T47D (cell line): ENCODE measurements at regions not wholly inside any gene's neighbourhood (a gene's known extent, or its start where the extent isn't known, plus 50 kb on each side); places are given as distances from the start of the nearest gene placed in this dataset.

ENCODE experiments used
- DNase-seq, 2 experiments: peaks; one replicate each; pipeline versions ENCODE4 v3.0.0 to v3.0.0-alpha.2; 2011 to 2012; ENCODE audit warnings: low read depth in 1 of 2, low spot score in 1 of 2
- JUND ChIP-seq: IDR thresholded peaks from 2 replicates; pipeline ENCODE4 v1.6.1; 2012; ENCODE audit warnings: low read depth
- in situ Hi-C: cut with HindIII; loops from 2 replicates; pipeline ENCODE4 v1.10.0; 2016; ENCODE audit warnings: low sequenced_read_pairs, low pct_unique_long_range_greater_than_20kb

GRCh38 chr12:127728729-127729128 lies 538.2 kb upstream of the TMEM132C start:
- no peak for TF ChIP-seq JUND
- in situ Hi-C loops, result no loop called here
- no peak for DNase-seq

DNA sequence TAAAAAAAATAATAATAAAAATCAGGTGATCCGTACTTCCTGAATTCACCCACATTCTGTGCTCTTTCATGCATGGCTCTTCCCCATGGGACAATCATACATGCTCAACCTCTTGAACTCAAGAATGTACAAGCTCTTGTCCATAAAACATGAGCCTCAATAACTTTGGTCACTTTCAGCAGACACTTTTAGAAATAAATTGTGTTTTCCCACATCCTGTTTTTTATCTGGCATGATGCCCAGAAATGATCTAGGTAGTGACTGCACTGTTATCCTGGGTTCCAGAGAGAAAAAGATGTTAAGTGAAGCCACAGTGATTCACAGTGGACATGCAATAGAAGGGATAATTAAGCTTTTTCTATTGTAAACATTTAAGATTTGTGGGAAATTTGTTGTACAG lies 537.6 kb upstream of the TMEM132C start:
- TF ChIP-seq JUND, result no peak
- DNase-seq, result no peak
- in situ Hi-C loops, result no loop called here

DNA sequence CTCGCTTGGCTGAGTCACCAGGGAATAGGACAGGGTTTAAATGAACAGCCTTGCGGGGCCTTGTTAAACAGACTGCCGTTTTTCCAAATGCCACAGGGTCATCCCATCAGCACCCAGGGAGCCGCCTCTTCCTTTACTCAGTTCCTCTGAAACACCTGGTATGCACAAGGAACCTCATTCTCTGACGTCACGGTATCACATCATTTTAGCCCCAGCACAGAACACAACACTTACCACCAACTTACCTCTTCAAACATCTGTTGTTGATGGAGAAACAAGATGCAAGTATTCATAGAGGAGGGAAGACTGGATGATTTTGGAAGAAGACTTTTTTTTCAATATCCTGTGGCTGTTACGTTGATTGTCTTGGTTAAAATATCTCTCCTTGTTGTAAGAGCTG lies 535.3 kb upstream of the TMEM132C start:
- in situ Hi-C loops, result no loop called here
- no peak for DNase-seq
- TF ChIP-seq JUND, result no peak

GRCh38 chr12:127742231-127742630 lies 524.7 kb upstream of the TMEM132C start:
- TF ChIP-seq JUND, result no peak

GRCh38 chr12:127745469-127746212 lies 521.3 kb upstream of the TMEM132C start:
- in situ Hi-C loops, result no loop called here
- DNase-seq, result no peak
- no peak for TF ChIP-seq JUND

More at GRCh38 chr12:127742231-127742630, 524.7 kb upstream of the TMEM132C start:
- in situ Hi-C loops, result no loop called here
- no peak for DNase-seq

GRCh38 chr12:127749416-127749815 lies 517.6 kb upstream of the TMEM132C start:
- no peak for TF ChIP-seq JUND
- no peak for DNase-seq
- in situ Hi-C loops, result no loop called here

DNA sequence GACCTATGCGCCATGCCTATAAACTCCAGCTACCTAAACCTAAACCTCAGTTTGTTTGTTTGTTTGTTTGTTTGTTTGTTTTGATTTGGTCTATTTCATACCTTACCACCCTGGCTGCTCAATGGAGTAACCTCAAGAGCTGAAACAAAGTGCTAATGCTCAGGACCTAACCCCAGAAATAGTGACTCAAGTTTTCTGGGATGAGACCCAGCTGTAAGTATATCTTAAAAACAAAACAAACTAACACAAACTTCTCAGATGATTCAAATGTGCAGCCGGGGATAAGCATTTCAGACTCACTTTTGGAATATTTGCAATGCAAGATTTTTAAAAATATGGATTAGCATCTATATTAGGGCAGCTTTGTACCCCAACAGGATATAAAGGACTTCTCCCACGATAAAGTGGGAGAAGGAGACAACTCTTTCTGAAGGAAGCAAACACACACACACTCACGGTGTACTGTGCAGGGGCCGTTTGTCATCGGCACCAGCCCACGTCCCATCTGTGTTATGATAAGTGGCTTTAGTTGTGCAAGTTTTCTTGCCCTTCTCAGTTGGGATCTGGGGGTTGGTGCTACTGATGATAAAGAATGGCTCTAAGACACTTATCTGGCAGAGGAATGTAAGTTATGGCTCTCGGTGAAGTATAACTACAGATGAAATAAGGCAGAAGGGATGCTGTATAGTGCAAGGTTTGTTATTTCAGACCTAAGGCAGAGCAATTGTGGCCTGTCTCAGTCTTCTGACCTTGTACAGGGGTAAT lies 516.7 kb upstream of the TMEM132C start:
- TF ChIP-seq JUND, result no peak
- in situ Hi-C loops, result no loop called here
- no peak for DNase-seq

DNA sequence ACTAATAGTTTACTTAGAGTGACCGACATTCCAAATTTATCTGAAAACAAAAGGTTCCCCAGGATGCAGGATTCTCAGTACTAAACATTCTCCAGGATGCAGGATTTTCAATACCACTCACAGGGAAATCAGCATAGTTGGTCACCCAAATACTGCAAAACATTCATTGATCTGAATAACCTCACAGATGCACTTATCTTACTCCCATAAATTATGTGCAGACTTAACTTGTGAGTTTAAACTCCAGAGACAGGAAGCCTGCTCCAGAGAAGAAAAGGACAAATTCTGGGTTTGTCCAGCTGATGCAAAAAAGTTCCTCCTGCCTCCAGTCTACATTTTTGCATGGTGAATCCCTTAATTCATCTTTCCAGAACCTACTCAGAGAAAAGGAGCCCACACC lies 514.2 kb upstream of the TMEM132C start:
- TF ChIP-seq JUND, result no peak
- DNase-seq, result no peak
- in situ Hi-C loops, result no loop called here

- no peak for TF ChIP-seq JUND
- in situ Hi-C loops, result no loop called here
- DNase-seq, result no peak
Measured at GRCh38 chr12:127760357-127760756, 506.6 kb upstream of the TMEM132C start.

DNA sequence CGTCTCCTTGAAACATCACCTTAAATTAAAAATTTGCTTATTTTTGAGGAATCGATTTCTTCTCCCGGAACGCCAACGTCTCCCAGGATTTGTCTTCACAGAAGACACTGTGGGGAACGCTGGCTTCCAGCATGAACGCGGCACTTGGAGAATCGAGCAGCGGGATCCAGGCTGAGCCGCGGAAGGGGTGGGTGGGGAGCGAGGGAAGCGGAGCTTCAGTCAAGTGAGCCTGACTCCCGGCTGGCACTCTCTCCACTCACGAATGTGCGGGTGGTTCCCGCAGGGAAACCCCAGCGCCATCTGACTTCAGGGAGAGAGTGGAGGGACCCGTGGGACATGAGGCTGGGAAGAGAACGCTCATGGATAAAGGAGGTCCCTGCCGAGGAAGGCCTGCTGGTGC lies 506.0 kb upstream of the TMEM132C start:
- in situ Hi-C loops, result no loop called here
- TF ChIP-seq JUND, result no peak
- no peak for DNase-seq

DNA sequence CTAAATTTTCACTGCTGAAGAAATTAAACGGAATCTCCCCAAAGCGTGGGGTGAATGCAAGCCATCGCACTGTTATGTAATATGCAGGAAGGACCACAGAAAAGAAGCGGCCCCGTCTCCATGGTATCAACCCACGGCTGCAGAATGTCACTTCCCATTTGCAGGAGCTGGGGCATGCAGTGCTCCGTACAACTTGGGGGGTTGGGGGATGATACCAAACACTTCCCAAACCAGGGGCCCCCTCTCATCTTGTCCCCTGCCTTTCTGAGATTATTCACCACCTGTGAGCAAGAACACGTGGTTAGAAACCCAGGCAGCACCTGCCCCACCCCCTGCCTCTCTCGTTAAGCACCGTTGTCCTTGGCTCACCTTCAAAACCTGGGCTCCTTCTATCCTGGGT lies 505.1 kb upstream of the TMEM132C start:
- in situ Hi-C loops, result no loop called here
- no peak for DNase-seq
- no peak for TF ChIP-seq JUND

GRCh38 chr12:127767656-127768055 lies 499.3 kb upstream of the TMEM132C start:
- DNase-seq, result no peak
- no peak for TF ChIP-seq JUND
- in situ Hi-C loops, result no loop called here

GRCh38 chr12:127770118-127770517 lies 496.9 kb upstream of the TMEM132C start:
- DNase-seq, result no peak
- in situ Hi-C loops, result no loop called here
- no peak for TF ChIP-seq JUND
